ENCODE measurements at regions not wholly inside any gene's neighbourhood (a gene's known extent, or its start where the extent isn't known, plus 50 kb on each side); places are given as distances from the start of the nearest gene placed in this dataset.

DNA sequence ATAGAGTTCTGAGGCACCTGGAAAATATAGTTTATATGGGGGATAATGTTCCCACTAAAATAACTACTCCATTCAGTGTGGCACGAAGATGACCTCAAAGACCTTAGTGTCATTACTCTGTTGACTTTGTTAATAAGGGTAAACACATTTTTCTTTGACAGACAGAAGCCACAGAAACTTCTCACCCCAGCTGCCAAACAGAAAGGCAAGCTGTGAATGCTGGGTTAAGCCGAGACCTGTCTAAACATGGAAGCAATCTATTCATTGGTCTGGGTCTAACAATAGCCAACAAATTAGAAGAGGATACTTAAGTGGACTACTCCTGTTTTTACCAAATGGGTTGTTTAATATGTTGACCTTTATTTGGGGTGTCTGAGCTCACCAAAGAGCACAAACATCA lies 171.4 kb downstream of the TLE1 start:
- TF ChIP-seq, protein P1, sequence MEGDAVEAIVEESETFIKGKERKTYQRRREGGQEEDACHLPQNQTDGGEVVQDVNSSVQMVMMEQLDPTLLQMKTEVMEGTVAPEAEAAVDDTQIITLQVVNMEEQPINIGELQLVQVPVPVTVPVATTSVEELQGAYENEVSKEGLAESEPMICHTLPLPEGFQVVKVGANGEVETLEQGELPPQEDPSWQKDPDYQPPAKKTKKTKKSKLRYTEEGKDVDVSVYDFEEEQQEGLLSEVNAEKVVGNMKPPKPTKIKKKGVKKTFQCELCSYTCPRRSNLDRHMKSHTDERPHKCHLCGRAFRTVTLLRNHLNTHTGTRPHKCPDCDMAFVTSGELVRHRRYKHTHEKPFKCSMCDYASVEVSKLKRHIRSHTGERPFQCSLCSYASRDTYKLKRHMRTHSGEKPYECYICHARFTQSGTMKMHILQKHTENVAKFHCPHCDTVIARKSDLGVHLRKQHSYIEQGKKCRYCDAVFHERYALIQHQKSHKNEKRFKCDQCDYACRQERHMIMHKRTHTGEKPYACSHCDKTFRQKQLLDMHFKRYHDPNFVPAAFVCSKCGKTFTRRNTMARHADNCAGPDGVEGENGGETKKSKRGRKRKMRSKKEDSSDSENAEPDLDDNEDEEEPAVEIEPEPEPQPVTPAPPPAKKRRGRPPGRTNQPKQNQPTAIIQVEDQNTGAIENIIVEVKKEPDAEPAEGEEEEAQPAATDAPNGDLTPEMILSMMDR (IDR thresholded peaks at IDR 0.05; ENCODE audit: low read length): no peak
- TF ChIP-seq EZH2 (optimal IDR thresholded peaks at IDR 0.05; ENCODE audit: low read depth, low read length): no peak
- no peak for TF ChIP-seq EZH2phosphoT487 (IDR thresholded peaks at IDR 0.05; ENCODE audit: low read length)
